SK-N-SH (cell line): ENCODE measurements at regions not wholly inside any gene's neighbourhood (a gene's known extent, or its start where the extent isn't known, plus 50 kb on each side); places are given as distances from the start of the nearest gene placed in this dataset.

Experiments
- CTCF ChIA-PET: fragments of 300-600, 350-600 bp; formaldehyde crosslinking; extraction: SDS; loops from one replicate; lab custom pipeline; 2021; lab: Yijun Ruan, JAX
- POLR2A ChIA-PET: fragments of 350-600 bp; sonication (Branson Sonifier 250); formaldehyde crosslinking; extraction: SDS; loops from one replicate; lab custom pipeline; 2020; ENCODE audit warnings: antibody characterized with exemption, inconsistent platforms; lab: Yijun Ruan, JAX
- DNase-seq: peaks from one replicate; pipeline ENCODE4 v3.0.0; 2012
- H2AFZ ChIP-seq: fragments of 200-600 bp; sonication (generic); 2 replicates; pipeline ENCODE4 v1.8.1; 2016; ENCODE audit warnings: antibody characterized with exemption, mild to moderate bottlenecking, low read depth
- H3F3A ChIP-seq: fragments of 200-600 bp; sonication (generic); replicated peaks from 2 replicates; pipeline ENCODE3; 2016; ENCODE audit warnings: antibody characterized with exemption, mild to moderate bottlenecking; ENCODE audit not compliant: insufficient read depth
- H3K27ac ChIP-seq, 2 experiments: fragments of 200-500 bp in 1 of 2; fragments of 200-600 bp in 1 of 2; sonication (Bioruptor generic) in 1 of 2; sonication (generic), shearing (Covaris generic) in 1 of 2; 2 replicates each; pipeline versions ENCODE4 v1.5.1 to v1.6.1; 2014 to 2016; ENCODE audit warnings: low read depth in 2 of 2, inconsistent platforms in 1 of 2, low read length in 1 of 2, mild to moderate bottlenecking in 1 of 2, mixed read lengths in 1 of 2
- H3K27me3 ChIP-seq: fragments of 200-600 bp; sonication (generic), shearing (Covaris generic); 2 replicates; pipeline ENCODE4 v1.6.1; 2016; ENCODE audit warnings: mixed run types; ENCODE audit not compliant: insufficient read depth
- H3K36me3 ChIP-seq, 2 experiments: fragments of 200-500 bp in 1 of 2; fragments of 200-600 bp in 1 of 2; sonication (Bioruptor generic) in 1 of 2; sonication (generic) in 1 of 2; replicated peaks in 1 of 2; 2 replicates each; pipeline versions ENCODE3 to v1.5.1; 2014 to 2016; ENCODE audit warnings: low read length in 1 of 2, mild to moderate bottlenecking in 1 of 2; ENCODE audit not compliant: insufficient read depth in 2 of 2, control insufficient read depth in 1 of 2
- H3K4me1 ChIP-seq, 2 experiments: fragments of 200-500 bp in 1 of 2; fragments of 200-600 bp in 1 of 2; sonication (Bioruptor generic) in 1 of 2; sonication (generic), shearing (Covaris generic) in 1 of 2; 2 replicates each; pipeline versions ENCODE4 v1.5.1 to v1.6.1; 2014 to 2016; ENCODE audit warnings: low read depth in 1 of 2, low read length in 1 of 2, mixed run types in 1 of 2; ENCODE audit not compliant: insufficient read depth in 2 of 2, control insufficient read depth in 1 of 2
- H3K4me2 ChIP-seq: fragments of 200-600 bp; sonication (generic), shearing (Covaris generic); 2 replicates; pipeline ENCODE4 v1.6.1; 2017; ENCODE audit warnings: mixed run types
- H3K4me3 ChIP-seq, 2 experiments: fragments of 200-500 bp in 1 of 2; fragments of 200-600 bp in 1 of 2; sonication (Bioruptor generic) in 1 of 2; sonication (generic), shearing (Covaris generic) in 1 of 2; 2 replicates each; pipeline versions ENCODE4 v1.5.1 to v1.8.1; 2014 to 2016; ENCODE audit warnings: low read depth in 2 of 2, inconsistent platforms in 1 of 2, low read length in 1 of 2, mild to moderate bottlenecking in 1 of 2, mixed read lengths in 1 of 2, moderate library complexity in 1 of 2
- H3K79me2 ChIP-seq: fragments of 200-600 bp; sonication (generic); 2 replicates; pipeline ENCODE4 v1.8.1; 2017; ENCODE audit warnings: mild to moderate bottlenecking; ENCODE audit not compliant: insufficient read depth
- H3K9ac ChIP-seq: fragments of 200-600 bp; sonication (generic); 2 replicates; pipeline ENCODE4 v1.6.1; 2017; ENCODE audit warnings: mixed run types
- H3K9me2 ChIP-seq: fragments of 200-600 bp; sonication (generic); 2 replicates; pipeline ENCODE4 v1.6.1; 2017; ENCODE audit warnings: mixed run types
- H3K9me3 ChIP-seq: fragments of 200-600 bp; sonication (generic); 2 replicates; pipeline ENCODE4 v1.6.1; 2017; ENCODE audit warnings: mixed run types, mild to moderate bottlenecking, moderate library complexity
- H4K20me1 ChIP-seq: fragments of 200-600 bp; sonication (generic); 2 replicates; pipeline ENCODE4 v1.6.1; 2017; ENCODE audit warnings: mild to moderate bottlenecking, mixed run types; ENCODE audit not compliant: insufficient read depth
- EZH2phosphoT487 ChIP-seq: fragments of 200-600 bp; sonication (generic); IDR thresholded peaks from 2 replicates; pipeline ENCODE4 v1.6.1; 2017; ENCODE audit warnings: low read depth, mixed run types, mild to moderate bottlenecking, antibody characterized with exemption, moderate library complexity, borderline replicate concordance
- FOSL2 ChIP-seq: IDR thresholded peaks from 2 replicates; pipeline ENCODE4 v1.4.0; 2012; ENCODE audit warnings: low read depth, mild to moderate bottlenecking, moderate library complexity, borderline replicate concordance
- POLR2AphosphoS5 ChIP-seq: IDR thresholded peaks from 2 replicates; pipeline ENCODE4 v1.6.1; 2012; ENCODE audit warnings: low read depth, low read length
- RCOR1 ChIP-seq: fragments of 150-350 bp; IDR thresholded peaks from 2 replicates; pipeline ENCODE4 v1.6.1; 2017; ENCODE audit warnings: antibody characterized with exemption, low read length
- REST ChIP-seq: IDR thresholded peaks from 2 replicates; pipeline ENCODE4 v1.6.1; 2012; ENCODE audit warnings: mild to moderate bottlenecking, low read depth, low read length, moderate library complexity
- RFX5 ChIP-seq: IDR thresholded peaks from 2 replicates; pipeline ENCODE4 v1.6.1; 2012; ENCODE audit warnings: mild to moderate bottlenecking, improper control_type of control experiment, low read length
- SIN3A ChIP-seq: IDR thresholded peaks from 2 replicates; pipeline ENCODE4 v1.6.1; 2012; ENCODE audit warnings: low read depth, mild to moderate bottlenecking, low read length, moderate library complexity, borderline replicate concordance
- TEAD4 ChIP-seq: IDR thresholded peaks from 2 replicates; pipeline ENCODE4 v1.4.0; 2012; ENCODE audit warnings: mild to moderate bottlenecking, borderline replicate concordance; ENCODE audit not compliant: insufficient read depth
- ZBTB33 ChIP-seq: IDR thresholded peaks from 2 replicates; pipeline ENCODE4 v1.4.0; 2012; ENCODE audit warnings: low read depth, borderline replicate concordance
- WGBS: methylation state at CpG from one replicate; pipeline ENCODE4 v1.1.6; 2017; ENCODE audit warnings: low lambda C conversion rate; 5-methylcytosine and 5-hydroxymethylcytosine counted together

- no peaks in the 10 kb centered on the region for H3K9me3 ChIP-seq
- no peak overlapping the region for H3K9ac ChIP-seq
- WGBS: 5% methylated on average over 6 of the region's 6 CpGs
- no peaks in the 10 kb centered on the region for H3K79me2 ChIP-seq
- H3K4me1 ChIP-seq: no peaks in the 10 kb centered on the region
- no peaks in the 10 kb centered on the region; the same call in 1 of the 2 replicates for H3K27me3 ChIP-seq
- DNase-seq: no peak
- no peaks in the 10 kb centered on the region for H3K9me2 ChIP-seq
- no peaks in the 10 kb centered on the region for H3F3A ChIP-seq
- H3K36me3 ChIP-seq: no peaks in the 10 kb centered on the region
- H2AFZ ChIP-seq: no peak overlapping the region
- no peak for TF ChIP-seq SIN3A
- no peak for TF ChIP-seq POLR2AphosphoS5
- no peak for TF ChIP-seq FOSL2
- no peak for TF ChIP-seq RFX5
- TF ChIP-seq TEAD4: no peak
- no peak for TF ChIP-seq EZH2phosphoT487
- TF ChIP-seq ZBTB33: no peak
- TF ChIP-seq REST: no peak
- no peak for TF ChIP-seq RCOR1
- H4K20me1 ChIP-seq: no peaks in the 10 kb centered on the region
- no peak overlapping the region for H3K4me3 ChIP-seq
- ChIA-PET CTCF (no interaction called here), POLR2A (no interaction called here)
- no peak overlapping the region for H3K4me2 ChIP-seq
- no peak overlapping the region for H3K27ac ChIP-seq
Observed at GRCh38 chr9:108637340-108637739, 218.4 kb downstream of the ACTL7B start.

GRCh38 chr9:108636013-108636412, 219.8 kb downstream of the ACTL7B start:
- no peaks in the 10 kb centered on the region for H3K4me1 ChIP-seq
- no peak overlapping the region for H2AFZ ChIP-seq
- no peaks in the 10 kb centered on the region for H3K79me2 ChIP-seq
- ChIA-PET POLR2A (no interaction called here), CTCF (no interaction called here)
- H3K4me2 ChIP-seq: no peak overlapping the region
- WGBS: 0% methylated on average over 2 of the region's 2 CpGs
- TF ChIP-seq EZH2phosphoT487: no peak
- TF ChIP-seq, all 33 proteins: peak for 0
- H3K36me3 ChIP-seq: no peaks in the 10 kb centered on the region
- H3K9me2 ChIP-seq: no peaks in the 10 kb centered on the region
- H4K20me1 ChIP-seq: no peaks in the 10 kb centered on the region
- no peak overlapping the region for H3K9ac ChIP-seq
- no peaks in the 10 kb centered on the region for H3F3A ChIP-seq
- H3K4me3 ChIP-seq: no peak overlapping the region
- no peak overlapping the region for H3K27ac ChIP-seq
- H3K9me3 ChIP-seq: no peaks in the 10 kb centered on the region
- no peak for DNase-seq
- H3K27me3 ChIP-seq: no peaks in the 10 kb centered on the region; the same call in 1 of the 2 replicates
